Osteoblast (primary cell): ENCODE measurements at regions not wholly inside any gene's neighbourhood (a gene's known extent, or its start where the extent isn't known, plus 50 kb on each side); places are given as distances from the start of the nearest gene placed in this dataset.
"Not testable (repeated sequence)": the region's sequence is repeated elsewhere in the genome, so short reads cannot be mapped to it uniquely, and the experiment has no call there.

Experiments
- DNase-seq: peaks from one replicate; pipeline ENCODE4 v3.0.0; 2011; ENCODE audit warnings: low spot score, mixed read lengths; ENCODE audit not compliant: insufficient read length; ENCODE audit errors: missing footprints
- H2AFZ ChIP-seq: 2 replicates; pipeline ENCODE4 v1.6.0; 2011; ENCODE audit warnings: mild to moderate bottlenecking, low read length
- H3K27ac ChIP-seq: 2 replicates; pipeline ENCODE4 v1.5.1; 2011; ENCODE audit warnings: mild to moderate bottlenecking, low read depth, low read length, moderate library complexity
- H3K27me3 ChIP-seq: 2 replicates; pipeline ENCODE4 v1.6.0; 2012; ENCODE audit warnings: mild to moderate bottlenecking, control low read depth, inconsistent platforms, low read length, moderate library complexity; ENCODE audit not compliant: insufficient read depth
- H3K36me3 ChIP-seq: 2 replicates; pipeline ENCODE4 v1.5.1; 2011; ENCODE audit warnings: mild to moderate bottlenecking, low read length, control low read depth, moderate library complexity; ENCODE audit not compliant: insufficient read depth
- H3K4me1 ChIP-seq: 2 replicates; pipeline ENCODE4 v1.5.1; 2011; ENCODE audit warnings: mild to moderate bottlenecking, low read length, control low read depth, moderate library complexity; ENCODE audit not compliant: insufficient read depth
- H3K4me2 ChIP-seq: 2 replicates; pipeline ENCODE4 v1.6.0; 2011; ENCODE audit warnings: mild to moderate bottlenecking, low read length; ENCODE audit not compliant: insufficient read depth
- H3K4me3 ChIP-seq: fragments of 200-600 bp; sonication (generic); 3 replicates; pipeline ENCODE4 v1.5.1; 2012; ENCODE audit warnings: mild to moderate bottlenecking, low read length, inconsistent platforms; ENCODE audit not compliant: insufficient read depth
- H3K79me2 ChIP-seq: 2 replicates; pipeline ENCODE4 v1.6.0; 2012; ENCODE audit warnings: mild to moderate bottlenecking, low read length, control low read depth, inconsistent platforms; ENCODE audit not compliant: insufficient read depth
- H3K9me3 ChIP-seq: 2 replicates; pipeline ENCODE4 v1.5.1; 2011; ENCODE audit warnings: low read depth, low read length, control low read depth
- H4K20me1 ChIP-seq: 2 replicates; pipeline ENCODE4 v1.6.0; 2012; ENCODE audit warnings: mild to moderate bottlenecking, low read length, control low read depth; ENCODE audit not compliant: insufficient read depth
- CTCF ChIP-seq: IDR thresholded peaks from 2 replicates; pipeline ENCODE4 v1.5.1; 2011; ENCODE audit warnings: mild to moderate bottlenecking, low read depth, low read length, moderate library complexity; ENCODE audit errors: extremely low read depth

GRCh38 chr17:74130841-74131240 is 72.6 kb upstream of the RPL38 start:
- H3K4me1 ChIP-seq = no peaks in the 10 kb centered on the region
- H2AFZ ChIP-seq = no peak overlapping the region
- H4K20me1 ChIP-seq = no peaks in the 10 kb centered on the region
- TF ChIP-seq CTCF = no peak
- no peaks in the 10 kb centered on the region for H3K9me3 ChIP-seq
- H3K36me3 ChIP-seq = no peaks in the 10 kb centered on the region
- no peaks in the 10 kb centered on the region for H3K79me2 ChIP-seq
- H3K27me3 ChIP-seq = no peaks in the 10 kb centered on the region
- DNase-seq = no peak
- H3K27ac ChIP-seq = no peak overlapping the region
- no peak overlapping the region for H3K4me3 ChIP-seq
- H3K4me2 ChIP-seq = no peak overlapping the region

GRCh38 chr17:74132354-74132753 is 71.1 kb upstream of the RPL38 start:
- Histone ChIP-seq H4K20me1 (no peaks in the 10 kb centered on the region), H2AFZ (no peak overlapping the region), H3K27ac (no peak overlapping the region), H3K27me3 (no peaks in the 10 kb centered on the region), H3K9me3 (no peaks in the 10 kb centered on the region), H3K79me2 (no peaks in the 10 kb centered on the region), H3K36me3 (no peaks in the 10 kb centered on the region), H3K4me1 (no peaks in the 10 kb centered on the region), H3K4me3 (no peak overlapping the region), H3K4me2 (no peak overlapping the region)
- no peak for TF ChIP-seq CTCF
- no peak for DNase-seq

GRCh38 chr17:74133740-74134139 is 69.7 kb upstream of the RPL38 start:
- Histone ChIP-seq H2AFZ (no peak overlapping the region), H3K4me3 (no peak overlapping the region), H3K9me3 (no peaks in the 10 kb centered on the region), H3K27ac (no peak overlapping the region), H3K27me3 (no peaks in the 10 kb centered on the region), H3K36me3 (no peaks in the 10 kb centered on the region), H3K4me2 (no peak overlapping the region), H3K79me2 (no peaks in the 10 kb centered on the region), H3K4me1 (no peaks in the 10 kb centered on the region), H4K20me1 (no peaks in the 10 kb centered on the region)
- no peak for DNase-seq
- TF ChIP-seq CTCF = no peak

GRCh38 chr17:74134234-74134633 is 69.2 kb upstream of the RPL38 start:
- not testable (repeated sequence) for H4K20me1 ChIP-seq, H3K27me3 ChIP-seq, H3K79me2 ChIP-seq, H3K27ac ChIP-seq, H3K4me3 ChIP-seq, H3K36me3 ChIP-seq, DNase-seq, H3K4me2 ChIP-seq, H3K9me3 ChIP-seq, H3K4me1 ChIP-seq, H2AFZ ChIP-seq

GRCh38 chr17:74134991-74135390 is 68.5 kb upstream of the RPL38 start:
- Histone ChIP-seq H2AFZ (no peak overlapping the region), H3K4me1 (no peaks in the 10 kb centered on the region), H3K4me2 (no peak overlapping the region), H3K27me3 (no peaks in the 10 kb centered on the region), H3K36me3 (no peaks in the 10 kb centered on the region), H3K9me3 (no peaks in the 10 kb centered on the region), H3K4me3 (no peak overlapping the region), H3K27ac (no peak overlapping the region), H3K79me2 (no peaks in the 10 kb centered on the region), H4K20me1 (no peaks in the 10 kb centered on the region)
- no peak for DNase-seq
- no peak for TF ChIP-seq CTCF
